GM12865 (cell line): ENCODE measurements at regions not wholly inside any gene's neighbourhood (a gene's known extent, or its start where the extent isn't known, plus 50 kb on each side); places are given as distances from the start of the nearest gene placed in this dataset.
"Not testable (repeated sequence)": the region's sequence is repeated elsewhere in the genome, so short reads cannot be mapped to it uniquely, and the experiment has no call there.

Experiments
- DNase-seq: peaks from one replicate; pipeline ENCODE4 v3.0.0; 2010; ENCODE audit warnings: low read depth
- H3K4me3 ChIP-seq: 2 replicates; pipeline ENCODE4 v1.5.1; 2011; ENCODE audit warnings: mild to moderate bottlenecking, low read depth, low read length, control low read depth
- CTCF ChIP-seq: IDR thresholded peaks from 2 replicates; pipeline ENCODE4 v1.5.1; 2011; ENCODE audit warnings: low read length, control low read depth, low read depth, inconsistent platforms; ENCODE audit not compliant: insufficient read depth; ENCODE audit errors: missing control alignments

- DNase-seq, result no peak
- no peak overlapping the region for H3K4me3 ChIP-seq
- TF ChIP-seq CTCF, result no peak
Observed at GRCh38 chr2:48081317-48081628, 175.0 kb upstream of the FBXO11 start.

- no peak overlapping the region for H3K4me3 ChIP-seq
- DNase-seq, result no peak
- TF ChIP-seq CTCF, result no peak
Observed at GRCh38 chr2:48085888-48086287, 179.6 kb upstream of the FBXO11 start.

GRCh38 chr2:48088994-48089393 is 182.7 kb upstream of the FBXO11 start:
- no peak for DNase-seq
- TF ChIP-seq CTCF, result no peak
- no peak overlapping the region for H3K4me3 ChIP-seq

GRCh38 chr2:48089644-48090043 is 183.3 kb upstream of the FBXO11 start:
- no peak for TF ChIP-seq CTCF
- no peak overlapping the region for H3K4me3 ChIP-seq
- no peak for DNase-seq

GRCh38 chr2:48092846-48093803 is 186.8 kb upstream of the FBXO11 start:
- TF ChIP-seq CTCF, result no peak
- DNase-seq, result no peak
- no peak overlapping the region for H3K4me3 ChIP-seq

- not testable (repeated sequence) for H3K4me3 ChIP-seq, DNase-seq
Observed at GRCh38 chr2:48096765-48097164, 190.5 kb upstream of the FBXO11 start.

- H3K4me3 ChIP-seq, result no peak overlapping the region
- TF ChIP-seq CTCF, result no peak
- no peak for DNase-seq
Observed at GRCh38 chr2:48098539-48098938, 192.2 kb upstream of the FBXO11 start.
